ENCODE measurements at regions not wholly inside any gene's neighbourhood (a gene's known extent, or its start where the extent isn't known, plus 50 kb on each side); places are given as distances from the start of the nearest gene placed in this dataset.

GRCh38 chr13:42686165-42686564 lies 95.2 kb upstream of the FAM216B start:
- no peaks in the 10 kb centered on the region for H3K9me3 ChIP-seq (ENCODE audit: control insufficient read depth in 1 of 2, insufficient read depth in 1 of 2, low read length in 2 of 2)
- no peaks in the 10 kb centered on the region for H3K36me3 ChIP-seq (ENCODE audit: insufficient read depth, low read length)
- no peak for TF ChIP-seq CTCF (IDR thresholded peaks at IDR 0.05)
- Mint-ChIP-seq H3K27ac (no peak overlapping the region), H3K9me3 (no peaks in the 10 kb centered on the region), H3K27me3 (peaks cover 23% of the 10 kb centered on the region), H3K4me3 (no peak overlapping the region), H3K4me1 (ENCODE audit: low read depth) (no peaks in the 10 kb centered on the region), H3K36me3 (ENCODE audit: low read depth) (no peaks in the 10 kb centered on the region)
- H3K27ac ChIP-seq (ENCODE audit: low read depth in 1 of 2, low read length in 2 of 2), result no peak overlapping the region
- intact Hi-C loops (cut with DNase I, micrococcal nuclease), result no loop called here
- no peaks in the 10 kb centered on the region for H3K4me1 ChIP-seq (ENCODE audit: insufficient read depth, low read length)
- ChIA-PET POLR2A (no interaction called here), CTCF (interaction anchor here (0.6 kb wide), 1 partner anchor 903 kb away, joined by 5 read pairs; no protein-coding TSS in a partner anchor)
- ATAC-seq (ENCODE audit: poor library complexity) (no peak), DNase-seq (no peak)
- no peak overlapping the region for H3K4me3 ChIP-seq (ENCODE audit: low read length)
- H3K27me3 ChIP-seq (ENCODE audit: control insufficient read depth in 1 of 2, insufficient read depth in 2 of 2, low read length in 2 of 2), result peaks cover 6% of the 10 kb centered on the region in 2 experiments

GRCh38 chr13:42688821-42689220 lies 92.6 kb upstream of the FAM216B start:
- H3K27me3 Mint-ChIP-seq, result peaks cover 23% of the 10 kb centered on the region
- H3K27ac ChIP-seq (ENCODE audit: low read depth in 1 of 2, low read length in 2 of 2), result no peak overlapping the region
- no peak overlapping the region for H3K4me3 Mint-ChIP-seq
- intact Hi-C loops (cut with DNase I, micrococcal nuclease), result no loop called here
- TF ChIP-seq CTCF (IDR thresholded peaks at IDR 0.05), result no peak
- no peak for ATAC-seq (ENCODE audit: poor library complexity)
- CTCF ChIA-PET, result no interaction called here
- H3K27me3 ChIP-seq (ENCODE audit: control insufficient read depth in 1 of 2, insufficient read depth in 2 of 2, low read length in 2 of 2), result peaks cover 3 to 5% of the 10 kb centered on the region in 2 experiments
- no peak for DNase-seq
- H3K4me3 ChIP-seq (ENCODE audit: low read length), result no peak overlapping the region
- H3K36me3 ChIP-seq (ENCODE audit: insufficient read depth, low read length), result no peaks in the 10 kb centered on the region
- H3K27ac Mint-ChIP-seq, result no peak overlapping the region
- no peaks in the 10 kb centered on the region for H3K36me3 Mint-ChIP-seq (ENCODE audit: low read depth)
- H3K9me3 Mint-ChIP-seq, result no peaks in the 10 kb centered on the region
- POLR2A ChIA-PET, result no interaction called here
- no peaks in the 10 kb centered on the region for H3K4me1 ChIP-seq (ENCODE audit: insufficient read depth, low read length)
- H3K9me3 ChIP-seq (ENCODE audit: control insufficient read depth in 1 of 2, insufficient read depth in 1 of 2, low read length in 2 of 2), result no peaks in the 10 kb centered on the region
- H3K4me1 Mint-ChIP-seq (ENCODE audit: low read depth), result no peaks in the 10 kb centered on the region

- H3K4me3 Mint-ChIP-seq, result no peak overlapping the region
- H3K4me3 ChIP-seq (ENCODE audit: low read length), result no peak overlapping the region
- H3K36me3 ChIP-seq (ENCODE audit: insufficient read depth, low read length), result no peaks in the 10 kb centered on the region
- intact Hi-C loops (cut with DNase I, micrococcal nuclease), result no loop called here
- POLR2A ChIA-PET, result no interaction called here
- H3K27ac Mint-ChIP-seq, result no peak overlapping the region
- peaks cover 33% of the 10 kb centered on the region for H3K27me3 Mint-ChIP-seq
- H3K9me3 Mint-ChIP-seq, result no peaks in the 10 kb centered on the region
- no peaks in the 10 kb centered on the region for H3K9me3 ChIP-seq (ENCODE audit: control insufficient read depth in 1 of 2, insufficient read depth in 1 of 2, low read length in 2 of 2)
- H3K27ac ChIP-seq (ENCODE audit: low read depth in 1 of 2, low read length in 2 of 2), result no peak overlapping the region
- no peaks in the 10 kb centered on the region for H3K36me3 Mint-ChIP-seq (ENCODE audit: low read depth)
- no peaks in the 10 kb centered on the region for H3K4me1 ChIP-seq (ENCODE audit: insufficient read depth, low read length)
- H3K27me3 ChIP-seq (ENCODE audit: control insufficient read depth in 1 of 2, insufficient read depth in 2 of 2, low read length in 2 of 2), result peaks cover 0 to 4% of the 10 kb centered on the region in 2 experiments
- CTCF ChIA-PET, result no interaction called here
- H3K4me1 Mint-ChIP-seq (ENCODE audit: low read depth), result no peaks in the 10 kb centered on the region
- no peak for ATAC-seq (ENCODE audit: poor library complexity)
- TF ChIP-seq CTCF (IDR thresholded peaks at IDR 0.05), result no peak
- DNase-seq, result no peak
Measured at GRCh38 chr13:42696191-42696590, 85.2 kb upstream of the FAM216B start.
